Urothelium cell line (cell line): ENCODE measurements at regions not wholly inside any gene's neighbourhood (a gene's known extent, or its start where the extent isn't known, plus 50 kb on each side); places are given as distances from the start of the nearest gene placed in this dataset.

Experiments used
- DNase-seq: peaks from one replicate; pipeline ENCODE4 v3.0.0; 2011; ENCODE audit warnings: low spot score, mixed read lengths
- FAIRE-seq: peaks from 2 replicates; lab custom pipeline; 2011; peaks lifted over from hg19 to GRCh38; lab: Jason Lieb, UNC

DNA sequence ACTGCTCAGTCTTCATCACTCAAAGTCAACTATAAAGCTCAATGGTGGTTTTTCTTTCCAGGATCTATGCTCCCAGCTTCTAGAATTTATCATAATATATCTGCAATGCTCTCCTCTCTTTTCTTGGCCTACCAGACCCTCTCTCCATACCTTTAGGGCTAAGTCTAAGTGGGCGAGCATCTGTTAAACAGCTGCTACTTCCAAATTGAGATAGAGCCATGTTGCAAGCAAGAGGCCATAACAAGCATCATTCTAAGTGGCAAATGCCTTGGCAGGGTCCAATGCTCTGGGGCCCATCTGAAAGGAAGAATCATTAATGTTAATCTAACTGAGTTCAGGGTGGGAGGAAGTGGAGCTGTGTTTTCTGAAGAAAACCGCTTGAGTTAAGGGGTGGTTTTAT lies 324.0 kb downstream of the TLR4 start:
- DNase-seq: no peak

DNA sequence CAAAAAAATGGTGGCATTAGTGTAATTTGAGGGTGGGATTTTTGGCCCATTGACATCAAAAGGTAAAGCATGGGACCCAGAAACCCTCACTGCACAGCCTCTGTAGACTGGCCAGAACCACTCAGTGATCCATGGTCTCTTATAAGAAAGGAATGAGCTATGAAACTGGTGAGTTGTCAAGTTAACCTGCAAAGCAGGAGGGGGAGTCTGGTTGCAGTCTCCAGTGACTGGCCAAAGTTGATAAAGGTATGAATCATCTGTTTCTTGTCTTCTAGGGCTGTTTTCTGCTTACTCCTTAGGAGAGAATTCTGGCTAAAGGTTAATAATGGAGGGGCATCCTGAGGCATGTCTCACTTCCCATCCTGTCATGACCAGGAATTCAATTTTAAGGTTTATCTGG lies 325.2 kb downstream of the TLR4 start:
- no peak for FAIRE-seq
- DNase-seq: no peak

More for the DNA sequence above, 324.0 kb downstream of the TLR4 start:
- FAIRE-seq: no peak

DNA sequence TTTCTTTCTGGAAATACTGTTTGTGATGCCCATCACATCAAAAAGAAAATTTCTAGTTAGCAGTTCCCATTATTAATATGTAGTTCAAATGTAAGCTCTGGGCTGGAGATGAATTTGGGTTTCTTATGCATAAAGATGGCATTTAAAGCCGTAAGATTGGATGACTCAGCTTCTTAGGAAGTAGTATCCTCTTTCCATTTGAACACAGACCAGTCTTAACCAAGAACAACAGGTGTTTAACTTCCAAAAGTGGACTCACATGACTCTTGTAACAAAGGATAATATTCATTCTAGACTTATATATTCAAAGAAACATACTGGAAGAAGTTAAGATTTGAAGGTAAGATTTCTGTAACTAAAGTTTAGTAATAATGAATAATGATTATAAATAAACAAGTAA lies 330.5 kb downstream of the TLR4 start:
- no peak for FAIRE-seq

DNA sequence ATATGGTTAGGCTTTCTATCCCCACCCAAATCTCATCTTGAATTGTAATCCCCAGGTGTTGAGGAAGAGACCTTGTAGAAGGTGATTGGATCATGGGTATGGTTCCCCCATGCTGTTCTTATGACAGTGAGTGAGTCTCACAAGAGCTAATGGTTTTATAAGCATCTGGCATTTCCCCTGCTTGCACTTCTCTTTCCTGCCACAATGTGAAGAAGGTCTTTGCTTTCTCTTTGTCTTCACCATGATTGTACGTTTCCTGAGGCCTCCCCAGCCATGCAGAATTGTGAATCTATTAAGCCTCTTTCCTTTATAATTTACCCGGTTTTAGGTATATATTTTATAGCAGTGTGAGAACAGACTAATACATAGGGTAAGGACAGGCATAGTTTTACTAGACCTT lies 334.5 kb downstream of the TLR4 start:
- DNase-seq (no peak), FAIRE-seq (no peak)

More for the DNA sequence above, 330.5 kb downstream of the TLR4 start:
- no peak for DNase-seq

DNA sequence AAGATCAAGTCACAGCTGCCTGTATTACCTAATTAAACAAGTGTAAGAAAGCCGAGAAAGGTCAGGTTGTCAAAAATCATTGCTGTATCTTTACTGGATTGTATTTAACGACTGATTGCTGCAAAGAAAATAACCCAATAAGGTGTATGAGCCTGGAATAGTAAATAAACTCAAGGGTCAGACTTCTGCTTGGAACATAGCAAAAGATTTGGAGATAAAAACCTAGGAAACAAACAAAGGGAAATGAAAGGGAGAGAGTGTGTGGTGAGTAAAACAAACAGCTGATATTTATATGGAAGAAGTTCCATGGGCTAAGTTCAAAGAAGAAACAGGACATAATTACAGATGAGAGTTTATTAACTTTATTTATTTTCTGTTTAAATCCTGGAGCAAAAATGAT lies 354.0 kb downstream of the TLR4 start:
- DNase-seq: no peak
- no peak for FAIRE-seq

DNA sequence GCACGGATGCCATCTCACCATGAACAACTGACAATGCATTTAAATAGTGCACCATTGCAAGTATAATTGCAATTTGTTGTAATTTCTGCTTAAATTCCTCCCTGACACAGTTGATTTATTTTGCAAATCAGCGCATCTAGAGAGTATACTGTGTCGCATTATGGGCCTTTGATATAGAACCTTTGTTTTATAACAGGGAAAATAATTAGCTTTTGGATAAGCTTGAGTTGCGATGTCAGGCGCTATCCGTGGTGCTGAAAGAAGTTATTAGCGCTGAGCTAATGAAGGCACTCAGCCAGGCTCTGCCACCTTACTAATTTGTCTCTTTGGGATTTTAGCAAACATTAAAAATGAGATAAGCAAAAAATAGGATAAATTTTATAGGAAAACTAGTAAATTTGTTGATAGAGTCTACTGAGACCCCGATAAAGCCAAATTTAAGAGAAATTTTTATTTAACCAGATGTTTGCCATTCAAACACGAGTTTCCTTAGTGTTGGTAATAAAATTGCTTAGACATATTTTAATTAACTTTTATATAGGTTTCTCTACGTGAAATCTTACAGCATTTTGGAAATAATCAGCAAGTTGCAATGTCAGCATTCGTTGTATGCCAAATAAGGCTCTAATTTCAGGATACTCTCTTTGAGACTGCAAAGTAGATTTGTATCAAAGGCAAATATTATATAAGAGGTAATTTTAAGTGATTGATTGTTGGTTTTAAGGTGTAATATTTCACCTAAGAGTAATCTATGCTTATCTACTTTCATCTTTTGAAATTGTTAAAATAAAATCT lies 355.5 kb downstream of the TLR4 start:
- no peak for DNase-seq
- no peak for FAIRE-seq

DNA sequence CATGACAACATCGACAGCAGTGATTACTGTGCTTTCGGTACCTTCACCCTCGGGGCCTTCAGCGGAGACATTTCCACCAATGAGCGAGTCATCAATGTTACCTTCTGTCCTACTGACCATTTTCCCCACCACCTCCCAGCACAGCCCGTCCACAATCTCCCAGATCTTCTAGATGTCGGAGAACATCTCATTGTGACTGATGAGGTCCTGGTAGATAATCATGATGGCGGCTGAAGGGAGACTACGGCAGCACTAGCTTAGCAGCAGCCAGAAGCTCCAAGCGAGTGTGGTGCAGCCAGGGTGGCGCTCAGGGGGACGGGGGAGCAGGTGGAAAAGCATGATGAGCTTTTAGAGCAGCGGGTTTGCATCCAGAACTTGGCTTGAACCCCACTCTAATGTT lies 379.0 kb downstream of the TLR4 start:
- DNase-seq: no peak
- no peak for FAIRE-seq

DNA sequence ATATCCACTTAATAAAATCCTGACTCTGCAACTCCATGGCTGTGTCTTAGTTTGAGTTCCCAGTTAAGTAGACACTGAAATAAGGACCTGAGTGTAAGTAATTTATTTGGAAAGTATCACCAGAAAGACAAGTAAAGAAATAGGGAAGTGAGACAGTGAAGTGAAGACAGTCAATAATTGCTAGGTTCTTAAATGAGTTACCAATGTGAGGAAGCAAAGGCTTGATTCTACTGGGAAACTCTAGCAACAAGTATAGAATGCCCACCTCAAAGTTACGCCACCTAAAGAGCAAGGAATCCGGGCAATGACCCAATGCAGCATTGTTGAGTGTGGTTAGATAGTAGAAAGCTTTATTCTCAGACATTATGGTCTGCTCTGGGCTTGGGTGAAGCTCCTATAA lies 383.9 kb downstream of the TLR4 start:
- DNase-seq: no peak
- FAIRE-seq: no peak

DNA sequence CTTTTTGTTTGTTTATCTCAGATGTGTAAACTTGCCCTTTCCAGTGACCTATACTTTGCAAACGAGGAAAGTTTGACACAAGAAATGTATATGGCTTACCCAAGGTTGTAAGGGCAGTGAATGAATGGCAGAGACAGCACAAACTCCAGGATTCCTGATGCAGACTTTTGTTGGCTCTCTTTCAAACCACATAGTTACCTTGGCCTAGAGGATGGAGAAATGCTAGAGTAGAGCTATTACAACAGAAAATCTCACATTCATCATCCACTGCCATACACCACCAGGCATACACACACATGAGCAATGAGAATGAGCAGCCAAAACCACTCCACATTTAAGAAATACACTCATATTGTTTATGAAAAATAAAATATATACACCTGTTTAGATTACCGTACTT lies 387.0 kb downstream of the TLR4 start:
- DNase-seq: no peak
- no peak for FAIRE-seq

DNA sequence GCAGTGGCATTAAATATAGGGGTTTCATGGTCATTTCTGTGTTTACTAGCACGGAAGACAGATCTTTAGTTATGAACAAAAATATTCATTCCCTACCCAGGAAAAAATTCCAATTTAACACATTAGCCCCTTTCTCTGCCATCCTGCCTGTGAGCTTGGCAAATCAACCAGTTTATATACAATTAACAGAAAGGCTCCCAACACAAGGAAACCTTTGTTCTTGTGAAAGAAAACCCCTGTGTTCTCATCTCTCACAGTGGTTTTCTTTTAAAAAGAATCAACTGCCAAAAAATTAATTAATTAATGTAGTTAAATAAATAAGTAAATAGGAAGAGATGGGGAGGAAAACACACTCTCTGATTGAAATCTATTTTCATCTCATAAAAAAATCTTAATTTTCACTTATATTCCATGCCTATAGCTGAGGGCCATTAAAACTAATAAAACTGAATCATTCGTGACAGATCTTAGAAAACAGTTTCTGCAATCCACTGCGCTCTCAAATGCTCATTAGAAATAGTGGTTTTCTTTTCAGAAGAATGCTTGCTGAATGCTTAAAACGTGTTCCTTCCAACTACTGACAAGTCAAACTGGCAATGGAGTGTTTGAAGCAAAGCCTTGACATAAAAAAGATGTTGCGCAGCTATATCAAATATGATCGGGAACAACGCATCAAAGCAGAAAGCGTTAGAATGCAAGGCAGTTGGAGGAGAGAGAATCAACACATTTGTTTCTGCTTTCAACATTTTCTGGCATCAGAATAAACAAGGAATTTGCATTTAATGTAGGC lies 387.7 kb downstream of the TLR4 start:
- DNase-seq: no peak
- FAIRE-seq: no peak

DNA sequence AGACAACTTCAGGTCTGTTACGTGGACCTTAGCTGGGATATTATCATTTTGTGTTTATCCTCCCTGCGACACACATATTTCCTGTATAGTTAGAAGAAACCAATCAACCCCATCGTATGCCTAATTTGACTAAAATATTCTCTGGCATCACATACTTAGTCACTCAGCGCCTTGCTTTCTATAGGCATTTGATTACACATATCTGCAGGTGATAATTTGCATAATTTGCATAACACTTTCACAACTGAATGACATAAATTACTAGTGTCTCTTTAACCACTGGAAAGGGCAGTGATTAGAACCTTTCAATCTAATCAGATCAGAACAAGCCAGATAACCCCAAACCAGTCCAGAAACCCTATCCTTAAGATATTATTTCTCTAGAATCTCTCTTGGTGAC lies 390.2 kb downstream of the TLR4 start:
- DNase-seq (no peak), FAIRE-seq (no peak)

DNA sequence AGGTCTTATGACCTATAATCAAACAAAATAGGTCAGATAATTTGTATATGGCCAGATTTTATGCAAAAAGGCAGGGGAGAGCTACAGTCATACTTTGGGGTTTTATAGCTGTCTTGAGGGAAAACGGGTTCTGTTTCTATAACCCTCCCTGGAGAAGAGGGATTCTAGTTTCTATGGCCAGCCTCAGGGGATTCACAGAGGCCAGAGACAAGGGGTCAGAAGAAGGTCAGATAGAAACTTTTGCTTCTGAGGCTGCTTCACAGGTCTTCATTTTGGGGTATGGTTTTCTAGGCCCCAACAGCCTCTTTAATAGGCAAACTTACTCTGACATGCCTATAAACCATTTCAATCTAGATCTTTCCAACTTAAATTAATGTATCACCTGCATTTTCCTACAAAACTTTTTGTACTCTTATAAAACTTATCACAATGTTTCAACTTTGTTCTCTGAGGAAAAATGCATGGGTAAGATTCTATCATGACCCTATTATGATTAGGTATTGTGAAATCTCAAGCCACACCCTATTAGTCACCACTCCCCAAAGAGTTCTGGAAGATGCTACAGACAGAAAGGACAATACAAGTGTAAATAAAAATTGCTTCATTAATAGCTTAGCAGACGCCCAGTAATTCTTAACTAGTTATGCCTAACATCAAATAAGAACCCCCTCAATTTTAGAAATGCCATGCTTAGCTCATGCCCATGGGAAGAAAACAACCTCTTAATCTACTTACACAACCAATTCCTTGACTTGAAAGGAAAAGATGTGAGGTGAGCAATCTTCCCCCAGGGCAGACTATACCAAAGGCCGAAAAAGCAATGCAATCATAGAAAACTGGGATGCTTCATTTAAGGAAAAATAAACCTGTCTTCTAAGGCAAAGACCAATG lies 396.6 kb downstream of the TLR4 start:
- no peak for DNase-seq
- no peak for FAIRE-seq

DNA sequence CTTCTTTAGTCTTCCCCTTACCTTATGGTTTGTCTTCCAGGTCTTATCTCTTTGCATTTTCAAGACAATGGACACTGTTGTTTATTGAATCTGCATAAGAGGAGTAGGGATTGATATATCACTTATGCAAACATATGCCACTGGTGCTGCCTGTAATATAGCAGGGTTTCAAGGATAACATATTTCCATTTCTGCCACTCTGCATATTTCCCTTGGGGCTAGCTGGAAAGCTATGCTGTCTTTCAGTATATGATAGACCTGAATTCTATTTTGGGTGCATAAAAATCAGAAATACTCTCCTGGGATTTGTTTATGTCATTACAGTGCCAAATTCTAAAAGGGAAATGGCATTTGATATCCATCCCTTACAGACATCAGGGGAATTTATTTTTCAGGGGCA lies 400.2 kb downstream of the TLR4 start:
- DNase-seq (no peak), FAIRE-seq (no peak)

DNA sequence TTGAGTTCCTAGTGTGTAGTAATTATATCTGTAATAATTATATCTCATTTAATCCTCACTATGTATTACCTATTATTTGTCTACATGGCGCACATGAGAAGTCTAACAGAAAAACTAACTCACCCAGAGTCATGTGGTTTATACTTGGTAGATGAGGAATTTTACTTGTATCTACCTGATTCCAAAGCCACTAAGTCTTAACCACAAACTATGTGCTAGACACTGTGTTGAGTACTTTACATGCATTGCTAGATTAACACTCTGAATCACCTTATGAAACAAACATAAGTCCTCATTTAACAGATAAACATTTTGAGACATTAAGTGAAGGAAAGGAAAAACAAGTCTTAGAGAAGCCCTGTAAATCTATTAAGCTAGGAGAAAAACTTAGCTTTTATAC lies 404.8 kb downstream of the TLR4 start:
- FAIRE-seq (no peak), DNase-seq (no peak)

DNA sequence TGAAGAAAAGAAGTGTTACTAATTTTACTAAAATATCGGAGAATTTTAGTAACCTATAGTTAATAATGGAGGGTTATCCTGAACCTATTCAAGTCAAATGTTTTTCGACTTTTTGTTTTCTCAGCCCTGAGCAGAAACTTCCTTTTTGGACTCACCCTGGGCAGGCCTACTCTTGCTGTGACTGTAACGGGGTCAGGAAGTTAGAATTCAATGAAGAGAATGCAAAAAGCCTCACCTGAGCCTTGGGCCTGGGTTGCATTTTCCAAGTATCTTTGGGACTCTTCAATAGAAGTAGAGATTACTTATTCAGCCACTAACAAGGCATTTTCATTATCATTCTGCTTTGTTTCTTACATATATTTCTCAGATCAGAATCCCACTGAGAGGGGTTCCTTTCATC lies 405.3 kb downstream of the TLR4 start:
- no peak for DNase-seq
- no peak for FAIRE-seq

DNA sequence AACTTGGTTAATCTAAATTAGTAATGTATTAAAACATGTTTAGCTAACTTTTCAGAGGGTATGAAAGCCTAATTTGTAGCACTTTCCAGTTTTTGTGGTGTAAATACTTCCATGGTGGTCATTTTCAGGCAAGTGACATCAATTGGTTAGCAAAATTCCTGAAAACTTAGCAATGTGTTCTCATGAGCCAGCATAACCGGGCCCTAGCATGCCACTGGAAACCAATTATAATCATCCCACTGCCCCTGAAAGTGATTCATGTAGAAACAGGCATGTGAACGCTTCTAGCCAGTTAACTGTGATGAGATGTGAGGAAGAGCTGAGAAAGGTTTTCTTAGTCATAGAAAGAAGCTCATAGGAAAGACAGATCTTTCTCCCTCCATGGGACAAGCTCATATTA lies 417.2 kb downstream of the TLR4 start:
- FAIRE-seq: no peak
- peak; percentile 2 for DNase-seq

DNA sequence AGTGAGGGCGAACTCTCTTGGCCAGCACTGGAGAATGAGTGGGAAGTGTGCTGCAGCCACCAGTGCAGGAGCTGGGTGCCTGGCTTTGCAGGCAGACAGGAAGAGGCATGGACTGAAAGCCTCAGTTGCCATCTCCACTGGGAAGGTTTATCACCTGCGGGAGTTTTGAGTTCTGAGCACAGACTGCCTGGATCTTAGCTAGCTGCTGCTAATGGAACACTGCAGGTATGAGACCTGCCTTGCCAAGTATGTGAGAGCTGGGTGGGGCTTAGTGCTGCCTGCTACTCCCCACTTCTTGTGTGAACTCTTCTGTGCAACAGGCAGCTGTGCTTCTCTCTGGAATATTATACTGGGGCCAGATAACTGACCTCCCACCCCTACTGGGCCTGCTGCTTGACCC lies 424.1 kb downstream of the TLR4 start:
- DNase-seq (no peak), FAIRE-seq (no peak)

DNA sequence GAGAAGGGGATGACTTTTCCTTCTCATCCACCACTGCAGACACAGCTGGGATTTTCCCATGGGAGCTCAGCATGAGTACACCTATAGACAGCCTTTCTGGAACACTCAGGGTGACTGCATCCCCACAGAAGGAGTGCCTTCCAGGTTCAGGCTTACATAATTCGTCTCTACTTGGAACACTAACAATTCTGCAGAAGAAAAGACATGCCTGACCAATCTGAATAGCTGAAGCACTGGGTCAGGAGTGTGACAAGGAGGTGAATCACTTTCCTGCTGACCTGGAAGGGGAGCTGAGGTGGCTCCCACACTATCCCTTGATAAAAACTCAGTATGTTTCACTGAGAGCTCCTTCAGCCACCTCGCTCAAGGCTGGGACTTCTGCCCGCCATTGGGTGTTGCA lies 425.3 kb downstream of the TLR4 start:
- DNase-seq (no peak), FAIRE-seq (no peak)

DNA sequence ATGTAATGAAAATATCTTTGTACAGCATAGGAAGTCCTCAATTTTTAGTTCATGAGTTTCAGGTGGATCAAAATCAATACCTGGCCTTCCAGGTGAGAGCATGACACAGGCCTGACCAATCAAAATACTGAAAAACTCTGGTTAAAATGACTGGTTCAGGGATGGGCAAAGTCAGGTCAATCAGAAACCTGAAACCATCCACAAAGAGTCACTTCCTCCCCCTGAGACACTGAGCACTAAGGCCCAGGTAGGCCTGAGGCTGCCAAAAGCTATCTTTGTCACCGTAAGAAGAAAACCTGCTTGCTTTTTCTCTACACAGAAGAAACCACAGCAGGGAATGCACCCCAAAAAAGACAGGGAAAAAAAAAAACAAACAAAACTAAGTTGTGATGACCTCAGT lies 444.8 kb downstream of the TLR4 start:
- no peak for DNase-seq
- no peak for FAIRE-seq

DNA sequence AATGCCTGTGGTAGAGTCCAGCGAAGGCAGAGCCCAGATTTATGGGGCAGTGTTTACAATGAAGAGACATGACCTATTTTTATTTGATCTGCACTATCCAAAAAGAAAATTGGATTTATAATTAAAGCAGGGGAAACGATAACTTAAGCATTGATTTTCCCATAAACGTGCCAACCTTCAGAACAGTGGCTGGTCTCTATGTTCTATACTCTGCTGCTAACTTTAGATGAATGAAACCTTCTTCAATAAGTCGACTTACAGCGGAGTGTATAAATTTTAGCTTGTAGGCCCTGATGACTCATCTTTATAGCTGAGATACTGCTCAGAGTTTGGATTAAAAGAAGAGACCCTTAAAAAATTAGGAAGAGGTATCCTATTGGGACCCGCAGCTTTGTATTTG lies 452.6 kb downstream of the TLR4 start:
- no peak for FAIRE-seq
- DNase-seq: no peak

DNA sequence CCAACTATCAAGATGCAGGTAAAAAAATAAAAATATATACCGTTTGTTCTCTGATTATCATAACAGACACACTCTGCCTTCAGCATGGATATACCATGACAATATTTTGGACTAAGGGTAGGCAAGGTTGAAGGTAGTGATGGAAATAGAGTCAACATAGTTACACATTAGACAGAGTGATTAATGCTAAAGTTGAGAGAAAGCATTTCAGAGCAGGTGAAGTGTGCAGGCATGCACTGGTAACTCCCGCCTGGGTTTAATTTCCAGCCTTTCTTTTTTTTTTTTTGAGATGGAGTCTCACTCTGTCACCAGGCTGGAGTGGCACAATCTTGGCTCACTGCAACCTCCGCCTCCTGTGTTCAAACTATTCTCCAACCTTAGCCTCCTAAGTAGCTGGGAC lies 458.5 kb downstream of the TLR4 start:
- FAIRE-seq: no peak
- no peak for DNase-seq
